Progenitor cell of endocrine pancreas (in vitro differentiated cells): ENCODE measurements at regions not wholly inside any gene's neighbourhood (a gene's known extent, or its start where the extent isn't known, plus 50 kb on each side); places are given as distances from the start of the nearest gene placed in this dataset.

Source experiments
- DNase-seq: peaks from one replicate; pipeline ENCODE4 v3.0.0; 2021; ENCODE audit warnings: low spot score; ENCODE audit not compliant: unreplicated experiment
- H3K27ac Mint-ChIP-seq: 2 replicates; pipeline ENCODE4 v1.8.0; 2021; ENCODE audit warnings: mild to moderate bottlenecking, moderate library complexity, mixed read lengths
- H3K27me3 Mint-ChIP-seq: 2 replicates; pipeline ENCODE4 v1.8.0; 2021; ENCODE audit warnings: mixed read lengths
- H3K36me3 Mint-ChIP-seq: 2 replicates; pipeline ENCODE4 v1.8.0; 2022; ENCODE audit warnings: mixed read lengths; ENCODE audit not compliant: insufficient read depth
- H3K4me1 Mint-ChIP-seq: 2 replicates; pipeline ENCODE4 v1.8.0; 2021; ENCODE audit warnings: low read depth, mixed read lengths
- H3K4me3 Mint-ChIP-seq: 2 replicates; pipeline ENCODE4 v1.8.0; 2021; ENCODE audit warnings: low read depth, mild to moderate bottlenecking, moderate library complexity, mixed read lengths
- H3K9me3 Mint-ChIP-seq: 2 replicates; pipeline ENCODE4 v1.8.0; 2021; ENCODE audit warnings: low read depth, mixed read lengths
- CTCF ChIP-seq: fragments of 200-600 bp; sonication (generic); IDR thresholded peaks from one replicate; pipeline ENCODE4 v1.5.0; 2021; ENCODE audit warnings: antibody characterized with exemption, mild to moderate bottlenecking; ENCODE audit not compliant: unreplicated experiment

- no peak for DNase-seq
- peaks cover 1% of the 10 kb centered on the region for H3K4me1 Mint-ChIP-seq
- no peak overlapping the region for H3K4me3 Mint-ChIP-seq
- no peak overlapping the region for H3K27ac Mint-ChIP-seq
- H3K27me3 Mint-ChIP-seq, result peaks cover 3% of the 10 kb centered on the region
- no peak for TF ChIP-seq CTCF
- no peaks in the 10 kb centered on the region for H3K36me3 Mint-ChIP-seq
- no peaks in the 10 kb centered on the region for H3K9me3 Mint-ChIP-seq
Measured at GRCh38 chr2:216994353-216994854, 134.5 kb upstream of the TNP1 start.

- Mint-ChIP-seq H3K4me3 (no peak overlapping the region), H3K36me3 (no peaks in the 10 kb centered on the region), H3K27ac (no peak overlapping the region), H3K9me3 (no peaks in the 10 kb centered on the region), H3K4me1 (no peaks in the 10 kb centered on the region), H3K27me3 (peaks cover 3% of the 10 kb centered on the region)
- TF ChIP-seq CTCF, result no peak
- no peak for DNase-seq
Measured at GRCh38 chr2:216992056-216992675, 132.3 kb upstream of the TNP1 start.

- no peak overlapping the region for H3K27ac Mint-ChIP-seq
- H3K4me3 Mint-ChIP-seq, result no peak overlapping the region
- H3K27me3 Mint-ChIP-seq, result peaks cover 3% of the 10 kb centered on the region
Measured at GRCh38 chr2:216991563-216991962, 131.7 kb upstream of the TNP1 start.

GRCh38 chr2:216989340-216990129 lies 129.7 kb upstream of the TNP1 start:
- Mint-ChIP-seq H3K4me3 (no peak overlapping the region), H3K9me3 (no peaks in the 10 kb centered on the region), H3K27ac (no peak overlapping the region), H3K4me1 (peaks cover 5% of the 10 kb centered on the region), H3K27me3 (peaks cover 3% of the 10 kb centered on the region), H3K36me3 (no peaks in the 10 kb centered on the region)
- no peak for TF ChIP-seq CTCF
- no peak for DNase-seq

More at GRCh38 chr2:216991563-216991962, 131.7 kb upstream of the TNP1 start:
- Mint-ChIP-seq H3K9me3 (no peaks in the 10 kb centered on the region), H3K4me1 (no peaks in the 10 kb centered on the region), H3K36me3 (no peaks in the 10 kb centered on the region)
- DNase-seq, result no peak
- TF ChIP-seq CTCF, result no peak

- no peak overlapping the region for H3K27ac Mint-ChIP-seq
- no peak for DNase-seq
- no peaks in the 10 kb centered on the region for H3K9me3 Mint-ChIP-seq
- H3K36me3 Mint-ChIP-seq, result no peaks in the 10 kb centered on the region
- H3K4me3 Mint-ChIP-seq, result no peak overlapping the region
- peaks cover 3% of the 10 kb centered on the region for H3K27me3 Mint-ChIP-seq
- no peak for TF ChIP-seq CTCF
- peaks cover 5% of the 10 kb centered on the region for H3K4me1 Mint-ChIP-seq
Measured at GRCh38 chr2:216987252-216987821, 127.5 kb upstream of the TNP1 start.
